Upper lobe of left lung (tissue), 4 donors: ENCODE measurements at regions not wholly inside any gene's neighbourhood (a gene's known extent, or its start where the extent isn't known, plus 50 kb on each side); places are given as distances from the start of the nearest gene placed in this dataset.
"Not testable (repeated sequence)": the region's sequence is repeated elsewhere in the genome, so short reads cannot be mapped to it uniquely, and the experiment has no call there.

Source experiments
- CTCF ChIP-seq, 6 experiments: fragments of 450-650 bp in 4 of 6; fragments of 200-600 bp in 2 of 6; sonication (generic) in 2 of 6; IDR thresholded peaks; one replicate each; pipeline ENCODE4 v1.5.1; 2016 to 2019; ENCODE audit warnings: antibody characterized with exemption in 6 of 6
- POLR2A ChIP-seq, 4 donors: fragments of 450-650 bp; IDR thresholded peaks; one replicate each; pipeline ENCODE4 v1.5.1; 2016 to 2017; ENCODE audit warnings: antibody characterized with exemption in 4 of 4, mild to moderate bottlenecking in 2 of 4

GRCh38 chr20:53654521-53654920 lies 60.9 kb upstream of the ZNF217 start:
- not testable (repeated sequence) for TF ChIP-seq CTCF, POLR2A (IDR thresholded peaks at IDR 0.05)
